ENCODE measurements at regions not wholly inside any gene's neighbourhood (a gene's known extent, or its start where the extent isn't known, plus 50 kb on each side); places are given as distances from the start of the nearest gene placed in this dataset.

GRCh38 chr10:36393801-36394200 lies 731.6 kb upstream of the ANKRD30A start:
- POLR2A ChIA-PET, result no interaction called here
- Mint-ChIP-seq H3K27ac (no peak overlapping the region), H3K9me3 (ENCODE audit: low read depth) (peaks cover 18% of the 10 kb centered on the region), H3K4me1 (no peaks in the 10 kb centered on the region), H3K4me3 (no peak overlapping the region), H3K27me3 (no peaks in the 10 kb centered on the region), H3K36me3 (ENCODE audit: low read depth) (no peaks in the 10 kb centered on the region)
- ATAC-seq (no peak), DNase-seq (no peak)
- intact Hi-C loops (cut with DNase I, micrococcal nuclease), result no loop called here
- CTCF ChIA-PET, result no interaction called here

GRCh38 chr10:36391405-36391804 lies 734.0 kb upstream of the ANKRD30A start:
- H3K4me3 Mint-ChIP-seq, result no peak overlapping the region
- intact Hi-C loops (cut with DNase I, micrococcal nuclease), result no loop called here
- CTCF ChIA-PET, result no interaction called here
- no peak overlapping the region for H3K27ac Mint-ChIP-seq
- no peaks in the 10 kb centered on the region for H3K27me3 Mint-ChIP-seq
- ATAC-seq (no peak), DNase-seq (no peak)
- peaks cover 21% of the 10 kb centered on the region for H3K9me3 Mint-ChIP-seq (ENCODE audit: low read depth)
- H3K4me1 Mint-ChIP-seq, result no peaks in the 10 kb centered on the region
- no peaks in the 10 kb centered on the region for H3K36me3 Mint-ChIP-seq (ENCODE audit: low read depth)
- POLR2A ChIA-PET, result no interaction called here

- CTCF ChIA-PET, result no interaction called here
- POLR2A ChIA-PET, result no interaction called here
- H3K27ac Mint-ChIP-seq, result no peak overlapping the region
- DNase-seq, result no peak
- no peak overlapping the region for H3K4me3 Mint-ChIP-seq
- intact Hi-C loops (cut with DNase I, micrococcal nuclease), result no loop called here
- peaks cover 22% of the 10 kb centered on the region for H3K9me3 Mint-ChIP-seq (ENCODE audit: low read depth)
- H3K4me1 Mint-ChIP-seq, result no peaks in the 10 kb centered on the region
- H3K36me3 Mint-ChIP-seq (ENCODE audit: low read depth), result no peaks in the 10 kb centered on the region
- H3K27me3 Mint-ChIP-seq, result no peaks in the 10 kb centered on the region
- ATAC-seq, result no peak
Measured at GRCh38 chr10:36390221-36390620, 735.2 kb upstream of the ANKRD30A start.

GRCh38 chr10:36388166-36388565 lies 737.2 kb upstream of the ANKRD30A start:
- POLR2A ChIA-PET, result no interaction called here
- Mint-ChIP-seq H3K9me3 (ENCODE audit: low read depth) (peaks cover 15% of the 10 kb centered on the region), H3K4me3 (no peak overlapping the region), H3K27me3 (no peaks in the 10 kb centered on the region), H3K4me1 (no peaks in the 10 kb centered on the region), H3K27ac (no peak overlapping the region), H3K36me3 (ENCODE audit: low read depth) (no peaks in the 10 kb centered on the region)
- ATAC-seq, result no peak
- intact Hi-C loops (cut with DNase I, micrococcal nuclease), result no loop called here
- no peak for DNase-seq
- CTCF ChIA-PET, result no interaction called here

GRCh38 chr10:36385693-36386092 lies 739.7 kb upstream of the ANKRD30A start:
- Mint-ChIP-seq H3K27ac (no peak overlapping the region), H3K27me3 (no peaks in the 10 kb centered on the region), H3K4me3 (no peak overlapping the region), H3K36me3 (ENCODE audit: low read depth) (no peaks in the 10 kb centered on the region), H3K9me3 (ENCODE audit: low read depth) (peaks cover 15% of the 10 kb centered on the region), H3K4me1 (no peaks in the 10 kb centered on the region)
- intact Hi-C loops (cut with DNase I, micrococcal nuclease), result no loop called here
- ChIA-PET CTCF (no interaction called here), POLR2A (no interaction called here)
- no peak for ATAC-seq
- no peak for DNase-seq

- ChIA-PET CTCF (no interaction called here), POLR2A (no interaction called here)
- DNase-seq (no peak), ATAC-seq (no peak)
- peaks cover 8% of the 10 kb centered on the region for H3K9me3 Mint-ChIP-seq (ENCODE audit: low read depth)
- H3K27ac Mint-ChIP-seq, result no peak overlapping the region
- no peaks in the 10 kb centered on the region for H3K27me3 Mint-ChIP-seq
- H3K4me3 Mint-ChIP-seq, result no peak overlapping the region
- intact Hi-C loops (cut with DNase I, micrococcal nuclease), result no loop called here
- no peaks in the 10 kb centered on the region for H3K36me3 Mint-ChIP-seq (ENCODE audit: low read depth)
- no peaks in the 10 kb centered on the region for H3K4me1 Mint-ChIP-seq
Measured at GRCh38 chr10:36383349-36383748, 741.3 kb upstream of the FZD8 start.

GRCh38 chr10:36381748-36382147 lies 739.7 kb upstream of the FZD8 start:
- no peak overlapping the region for H3K27ac Mint-ChIP-seq
- H3K4me1 Mint-ChIP-seq, result no peaks in the 10 kb centered on the region
- no peak for DNase-seq
- POLR2A ChIA-PET, result no interaction called here
- H3K4me3 Mint-ChIP-seq, result no peak overlapping the region
- H3K9me3 Mint-ChIP-seq (ENCODE audit: low read depth), result peaks cover 6% of the 10 kb centered on the region
- H3K27me3 Mint-ChIP-seq, result no peaks in the 10 kb centered on the region
- no peaks in the 10 kb centered on the region for H3K36me3 Mint-ChIP-seq (ENCODE audit: low read depth)
- ATAC-seq, result no peak
- CTCF ChIA-PET, result no interaction called here
- intact Hi-C loops (cut with DNase I, micrococcal nuclease), result no loop called here

GRCh38 chr10:36380538-36380937 lies 738.4 kb upstream of the FZD8 start:
- CTCF ChIA-PET, result no interaction called here
- H3K27me3 Mint-ChIP-seq, result no peaks in the 10 kb centered on the region
- no peaks in the 10 kb centered on the region for H3K36me3 Mint-ChIP-seq (ENCODE audit: low read depth)
- peaks cover 4% of the 10 kb centered on the region for H3K9me3 Mint-ChIP-seq (ENCODE audit: low read depth)
- no peak overlapping the region for H3K27ac Mint-ChIP-seq
- intact Hi-C loops (cut with DNase I, micrococcal nuclease), result no loop called here
- no peak overlapping the region for H3K4me3 Mint-ChIP-seq
- no peaks in the 10 kb centered on the region for H3K4me1 Mint-ChIP-seq
- ATAC-seq (no peak), DNase-seq (no peak)
- POLR2A ChIA-PET, result no interaction called here

GRCh38 chr10:36375107-36375506 lies 733.0 kb upstream of the FZD8 start:
- H3K4me1 Mint-ChIP-seq, result no peaks in the 10 kb centered on the region
- H3K9me3 Mint-ChIP-seq (ENCODE audit: low read depth), result peaks cover 3% of the 10 kb centered on the region
- ChIA-PET POLR2A (no interaction called here), CTCF (no interaction called here)
- no peaks in the 10 kb centered on the region for H3K36me3 Mint-ChIP-seq (ENCODE audit: low read depth)
- no peak overlapping the region for H3K4me3 Mint-ChIP-seq
- DNase-seq, result no peak
- H3K27ac Mint-ChIP-seq, result no peak overlapping the region
- no peaks in the 10 kb centered on the region for H3K27me3 Mint-ChIP-seq
- no peak for ATAC-seq
- intact Hi-C loops (cut with DNase I, micrococcal nuclease), result no loop called here

- ChIA-PET CTCF (no interaction called here), POLR2A (no interaction called here)
- ATAC-seq (no peak), DNase-seq (no peak)
- intact Hi-C loops (cut with DNase I, micrococcal nuclease), result no loop called here
- Mint-ChIP-seq H3K9me3 (ENCODE audit: low read depth) (peaks cover 5% of the 10 kb centered on the region), H3K36me3 (ENCODE audit: low read depth) (no peaks in the 10 kb centered on the region), H3K4me3 (no peak overlapping the region), H3K27ac (no peak overlapping the region), H3K4me1 (no peaks in the 10 kb centered on the region), H3K27me3 (no peaks in the 10 kb centered on the region)
Measured at GRCh38 chr10:36373424-36374096, 731.5 kb upstream of the FZD8 start.

- Mint-ChIP-seq H3K27ac (no peak overlapping the region), H3K9me3 (ENCODE audit: low read depth) (peaks cover 11% of the 10 kb centered on the region), H3K36me3 (ENCODE audit: low read depth) (no peaks in the 10 kb centered on the region), H3K4me3 (no peak overlapping the region), H3K27me3 (no peaks in the 10 kb centered on the region), H3K4me1 (no peaks in the 10 kb centered on the region)
- ChIA-PET POLR2A (no interaction called here), CTCF (interaction anchor here (0.7 kb wide), 2 partner anchors 51 to 1090 kb away, joined by 3 to 9 read pairs; no protein-coding TSS in a partner anchor)
- intact Hi-C loops (cut with DNase I, micrococcal nuclease), result no loop called here
- ATAC-seq, result no peak
- DNase-seq, result no peak
Measured at GRCh38 chr10:36367362-36367761, 725.3 kb upstream of the FZD8 start.

- ChIA-PET POLR2A (no interaction called here), CTCF (interaction anchor here (0.6 to 0.7 kb wide), 2 partner anchors 11 to 50 kb away, joined by 3 to 9 read pairs; no protein-coding TSS in a partner anchor)
- DNase-seq (no peak), ATAC-seq (no peak)
- no peak overlapping the region for H3K27ac Mint-ChIP-seq
- intact Hi-C loops (cut with DNase I, micrococcal nuclease), result no loop called here
- no peaks in the 10 kb centered on the region for H3K27me3 Mint-ChIP-seq
- peaks cover 11% of the 10 kb centered on the region for H3K9me3 Mint-ChIP-seq (ENCODE audit: low read depth)
- no peaks in the 10 kb centered on the region for H3K4me1 Mint-ChIP-seq
- H3K4me3 Mint-ChIP-seq, result no peak overlapping the region
- H3K36me3 Mint-ChIP-seq (ENCODE audit: low read depth), result no peaks in the 10 kb centered on the region
Measured at GRCh38 chr10:36366843-36367242, 724.7 kb upstream of the FZD8 start.

- ChIA-PET CTCF (no interaction called here), POLR2A (no interaction called here)
- H3K27me3 Mint-ChIP-seq, result no peaks in the 10 kb centered on the region
- DNase-seq (no peak), ATAC-seq (no peak)
- H3K4me3 Mint-ChIP-seq, result no peak overlapping the region
- H3K4me1 Mint-ChIP-seq, result no peaks in the 10 kb centered on the region
- no peaks in the 10 kb centered on the region for H3K36me3 Mint-ChIP-seq (ENCODE audit: low read depth)
- H3K27ac Mint-ChIP-seq, result no peak overlapping the region
- peaks cover 11% of the 10 kb centered on the region for H3K9me3 Mint-ChIP-seq (ENCODE audit: low read depth)
- intact Hi-C loops (cut with DNase I, micrococcal nuclease), result no loop called here
Measured at GRCh38 chr10:36366065-36366464, 724.0 kb upstream of the FZD8 start.

All from activated CD4-positive, alpha-beta T cell treated with anti-CD3 and anti-CD28 coated beads for 36 hours (primary cell).